ENCODE measurements at regions not wholly inside any gene's neighbourhood (a gene's known extent, or its start where the extent isn't known, plus 50 kb on each side); places are given as distances from the start of the nearest gene placed in this dataset.

GRCh38 chr12:105983622-105984320, 155.0 kb downstream of the NUAK1 start:
- no peak for TF ChIP-seq CTCF (CRISPR knock-in tag; IDR thresholded peaks at IDR 0.05)
- no peak for TF ChIP-seq ZNF101 (CRISPR knock-in tag; IDR thresholded peaks at IDR 0.05; ENCODE audit: borderline replicate concordance, low read depth)
- no peak for TF ChIP-seq ZNF747 (CRISPR knock-in tag; IDR thresholded peaks at IDR 0.05; ENCODE audit: borderline replicate concordance)
- TF ChIP-seq MYC (CRISPR knock-in tag; IDR thresholded peaks at IDR 0.05; ENCODE audit: borderline replicate concordance) = no peak
- no peak for TF ChIP-seq NCOA1 (CRISPR knock-in tag; IDR thresholded peaks at IDR 0.05)
- no peak for TF ChIP-seq RBAK (CRISPR knock-in tag; IDR thresholded peaks at IDR 0.05)
- TF ChIP-seq ZNF121 (CRISPR knock-in tag; IDR thresholded peaks at IDR 0.05) = no peak
- no peak for TF ChIP-seq REST (IDR thresholded peaks at IDR 0.05; ENCODE audit: borderline replicate concordance in 1 of 2, low read depth in 1 of 2, low read length in 2 of 2)
- no peak for TF ChIP-seq YY1 (IDR thresholded peaks at IDR 0.05; ENCODE audit: insufficient read depth, insufficient replicate concordance, low read depth, low read length)
- no peak for TF ChIP-seq POLR2A (IDR thresholded peaks at IDR 0.05; ENCODE audit: insufficient read depth in 1 of 2, low read depth in 2 of 2, low read length in 2 of 2)
- no peak for TF ChIP-seq ZNF17 (CRISPR knock-in tag; IDR thresholded peaks at IDR 0.05)
- TF ChIP-seq HDAC6 (IDR thresholded peaks at IDR 0.05; ENCODE audit: low read depth, low read length) = no peak
